AG08396 (cell line): ENCODE measurements at regions not wholly inside any gene's neighbourhood (a gene's known extent, or its start where the extent isn't known, plus 50 kb on each side); places are given as distances from the start of the nearest gene placed in this dataset.

Experiments used
- DNase-seq: peaks from one replicate; pipeline ENCODE4 v3.0.0; 2012; ENCODE audit warnings: low spot score, mixed read lengths

- DNase-seq: no peak
Measured at GRCh38 chr6:165950316-165950715, 217.3 kb downstream of the TBXT start.

GRCh38 chr6:165949324-165949723 is 218.3 kb downstream of the TBXT start:
- no peak for DNase-seq

GRCh38 chr6:165944002-165944466 is 223.6 kb downstream of the TBXT start:
- DNase-seq: no peak

- DNase-seq: no peak
Measured at GRCh38 chr6:165941786-165942185, 225.9 kb downstream of the TBXT start.

GRCh38 chr6:165941249-165941775 is 226.3 kb downstream of the TBXT start:
- DNase-seq: no peak

- no peak for DNase-seq
Measured at GRCh38 chr6:165940366-165940765, 227.3 kb downstream of the TBXT start.

GRCh38 chr6:165939601-165940290 is 227.9 kb downstream of the TBXT start:
- no peak for DNase-seq

- no peak for DNase-seq
Measured at GRCh38 chr6:165939047-165939446, 228.6 kb downstream of the TBXT start.

GRCh38 chr6:165937564-165938358 is 229.9 kb downstream of the TBXT start:
- no peak for DNase-seq

GRCh38 chr6:165936660-165937059 is 231.0 kb downstream of the TBXT start:
- no peak for DNase-seq

- DNase-seq: no peak
Measured at GRCh38 chr6:165936096-165936495, 231.6 kb downstream of the TBXT start.

- no peak for DNase-seq
Measured at GRCh38 chr6:165931675-165932074, 236.0 kb downstream of the TBXT start.

- no peak for DNase-seq
Measured at GRCh38 chr6:165930668-165931214, 236.9 kb downstream of the TBXT start.

GRCh38 chr6:165929607-165930006 is 238.0 kb downstream of the TBXT start:
- no peak for DNase-seq

GRCh38 chr6:165926378-165926777 is 241.3 kb downstream of the TBXT start:
- no peak for DNase-seq

- DNase-seq: no peak
Measured at GRCh38 chr6:165925474-165926156, 242.0 kb downstream of the TBXT start.

GRCh38 chr6:165922309-165922794 is 245.3 kb downstream of the TBXT start:
- no peak for DNase-seq

GRCh38 chr6:165920896-165921671 is 246.6 kb downstream of the TBXT start:
- peak; percentile 20 for DNase-seq

GRCh38 chr6:165917576-165917975 is 250.1 kb downstream of the TBXT start:
- no peak for DNase-seq

- DNase-seq: no peak
Measured at GRCh38 chr6:165915022-165915770, 252.2 kb upstream of the PDE10A start.
